ENCODE measurements at regions not wholly inside any gene's neighbourhood (a gene's known extent, or its start where the extent isn't known, plus 50 kb on each side); places are given as distances from the start of the nearest gene placed in this dataset.

DNA sequence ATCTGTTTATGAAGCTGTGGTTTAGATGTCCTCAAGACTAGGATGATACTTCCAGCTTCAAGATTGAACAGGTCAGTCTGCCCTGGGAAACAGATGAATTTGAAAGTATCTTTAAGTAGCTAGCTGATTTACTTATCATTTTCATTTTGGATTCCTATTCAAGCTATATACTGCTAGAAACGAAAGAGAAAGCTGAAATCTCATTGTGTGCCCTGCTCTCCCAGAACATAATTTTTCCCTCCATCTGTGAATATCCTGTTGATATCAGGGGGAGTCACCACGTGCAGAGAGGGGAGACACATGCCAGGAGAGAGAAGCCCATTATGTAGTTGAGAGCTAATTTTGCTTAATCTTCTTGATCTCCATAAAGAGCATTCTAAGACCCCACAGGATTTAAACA lies 439.1 kb downstream of the NR2F1-AS1 start:
- TF ChIP-seq, protein P1, sequence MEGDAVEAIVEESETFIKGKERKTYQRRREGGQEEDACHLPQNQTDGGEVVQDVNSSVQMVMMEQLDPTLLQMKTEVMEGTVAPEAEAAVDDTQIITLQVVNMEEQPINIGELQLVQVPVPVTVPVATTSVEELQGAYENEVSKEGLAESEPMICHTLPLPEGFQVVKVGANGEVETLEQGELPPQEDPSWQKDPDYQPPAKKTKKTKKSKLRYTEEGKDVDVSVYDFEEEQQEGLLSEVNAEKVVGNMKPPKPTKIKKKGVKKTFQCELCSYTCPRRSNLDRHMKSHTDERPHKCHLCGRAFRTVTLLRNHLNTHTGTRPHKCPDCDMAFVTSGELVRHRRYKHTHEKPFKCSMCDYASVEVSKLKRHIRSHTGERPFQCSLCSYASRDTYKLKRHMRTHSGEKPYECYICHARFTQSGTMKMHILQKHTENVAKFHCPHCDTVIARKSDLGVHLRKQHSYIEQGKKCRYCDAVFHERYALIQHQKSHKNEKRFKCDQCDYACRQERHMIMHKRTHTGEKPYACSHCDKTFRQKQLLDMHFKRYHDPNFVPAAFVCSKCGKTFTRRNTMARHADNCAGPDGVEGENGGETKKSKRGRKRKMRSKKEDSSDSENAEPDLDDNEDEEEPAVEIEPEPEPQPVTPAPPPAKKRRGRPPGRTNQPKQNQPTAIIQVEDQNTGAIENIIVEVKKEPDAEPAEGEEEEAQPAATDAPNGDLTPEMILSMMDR (IDR thresholded peaks at IDR 0.05; ENCODE audit: low read depth, low read length), result no peak
- 0 out of 2 replicates have a peak overlapping the region, but pooled peaks have one; percentile 5 for H3K4me3 ChIP-seq (ENCODE audit: low read depth, low read length)

DNA sequence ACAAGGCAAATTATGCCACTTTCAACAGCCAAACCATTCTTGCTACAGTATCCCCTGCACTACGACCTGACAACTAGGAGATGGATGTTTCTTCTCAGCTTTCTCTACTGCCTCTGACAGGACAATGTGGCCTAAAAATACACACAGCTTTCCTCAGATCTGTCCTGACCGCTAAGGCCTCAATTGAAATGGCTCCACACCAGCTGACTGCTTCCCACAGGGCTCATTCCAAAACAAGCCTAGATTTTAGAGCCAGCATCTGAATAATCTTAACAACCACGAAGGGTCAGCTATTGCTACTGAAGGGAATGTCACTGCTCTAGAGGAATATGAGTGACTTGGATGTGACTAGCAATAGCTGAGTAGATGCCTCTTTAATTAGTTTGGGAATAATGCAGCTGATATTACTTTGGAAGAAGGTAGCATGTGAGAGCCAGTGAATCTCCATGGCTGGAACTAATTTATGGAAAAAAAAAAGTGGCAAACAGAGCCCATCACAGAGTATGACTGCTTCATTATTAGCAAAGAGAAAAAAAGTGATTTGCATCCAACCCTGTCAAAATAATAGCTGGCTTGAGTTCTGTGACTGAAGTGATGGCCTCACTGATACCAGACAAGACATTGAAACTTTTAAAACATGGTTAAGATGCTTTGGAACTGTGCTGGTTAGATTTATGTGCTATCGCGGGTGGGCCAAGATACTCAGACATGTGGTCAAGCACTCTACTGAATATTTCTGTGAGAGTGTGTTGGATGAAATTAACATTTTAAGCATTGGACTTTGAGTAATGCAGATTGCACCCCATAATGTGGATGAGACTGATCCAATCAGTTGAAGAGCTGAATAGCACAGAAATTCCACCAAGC lies 450.2 kb downstream of the NR2F1-AS1 start:
- no peak overlapping the region for H3K4me3 ChIP-seq (ENCODE audit: low read depth, low read length)
- TF ChIP-seq, protein P1 (IDR thresholded peaks at IDR 0.05; ENCODE audit: low read depth, low read length), result no peak

DNA sequence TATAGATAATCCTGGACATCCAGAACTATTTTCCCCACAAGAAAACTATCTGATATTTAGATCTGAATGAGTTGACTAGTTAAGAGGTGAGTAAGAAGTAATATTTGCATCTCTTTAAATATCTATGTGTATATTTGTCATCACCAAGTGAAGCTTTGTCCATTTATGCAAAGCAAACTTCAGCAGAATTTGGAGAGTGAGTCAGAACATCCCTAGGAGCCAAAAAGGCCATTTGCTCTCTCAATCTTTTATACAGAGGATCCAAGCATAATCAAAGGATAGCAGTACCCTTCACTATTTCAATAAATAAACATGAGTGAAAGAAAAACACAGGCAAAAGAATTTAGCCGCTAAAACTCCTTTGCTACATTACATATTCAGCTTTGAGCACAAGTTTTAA lies 454.4 kb downstream of the NR2F1-AS1 start:
- TF ChIP-seq, protein P1 (IDR thresholded peaks at IDR 0.05; ENCODE audit: low read depth, low read length), result no peak
- no peak overlapping the region for H3K4me3 ChIP-seq (ENCODE audit: low read depth, low read length)

DNA sequence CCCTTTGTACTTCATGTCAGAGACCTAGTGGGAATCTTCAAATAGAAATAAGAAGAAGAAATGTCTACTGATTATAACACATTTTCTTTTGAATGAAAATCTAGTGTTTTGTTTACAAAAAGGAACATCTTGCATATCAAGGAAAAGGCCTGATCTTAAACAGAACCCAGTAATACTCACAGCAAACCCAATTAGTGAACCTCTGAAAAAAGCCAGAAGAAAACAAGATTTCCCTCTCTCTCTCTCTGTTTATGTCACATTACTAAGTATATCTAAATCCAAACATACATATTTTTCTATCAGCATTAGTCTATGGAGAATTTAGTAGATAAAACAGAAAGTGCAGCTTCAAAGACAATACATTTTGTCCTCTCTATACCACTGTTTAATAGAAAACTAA lies 457.9 kb downstream of the NR2F1-AS1 start:
- TF ChIP-seq, protein P1 (IDR thresholded peaks at IDR 0.05; ENCODE audit: low read depth, low read length), result no peak
- no peak overlapping the region for H3K4me3 ChIP-seq (ENCODE audit: low read depth, low read length)

DNA sequence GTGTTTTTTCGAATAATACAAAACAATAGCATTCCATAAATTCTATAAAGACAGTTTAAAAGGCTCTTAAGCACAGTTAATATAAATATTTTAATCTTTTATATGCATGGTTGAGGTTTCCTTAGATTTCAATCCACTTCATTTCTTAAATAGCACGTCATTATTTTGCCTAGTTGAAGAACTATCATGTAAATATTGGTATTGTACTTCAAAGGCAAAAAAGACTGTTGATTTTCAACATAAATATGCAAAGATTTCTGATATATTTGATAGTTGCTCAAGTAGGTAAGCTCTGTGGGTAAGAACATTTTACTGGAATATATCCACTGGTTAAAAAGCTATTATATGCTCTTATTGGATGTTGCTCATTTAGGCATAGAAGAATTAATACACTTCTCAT lies 458.6 kb downstream of the NR2F1-AS1 start:
- TF ChIP-seq, protein P1 (IDR thresholded peaks at IDR 0.05; ENCODE audit: low read depth, low read length), result no peak
- H3K4me3 ChIP-seq (ENCODE audit: low read depth, low read length), result no peak overlapping the region

DNA sequence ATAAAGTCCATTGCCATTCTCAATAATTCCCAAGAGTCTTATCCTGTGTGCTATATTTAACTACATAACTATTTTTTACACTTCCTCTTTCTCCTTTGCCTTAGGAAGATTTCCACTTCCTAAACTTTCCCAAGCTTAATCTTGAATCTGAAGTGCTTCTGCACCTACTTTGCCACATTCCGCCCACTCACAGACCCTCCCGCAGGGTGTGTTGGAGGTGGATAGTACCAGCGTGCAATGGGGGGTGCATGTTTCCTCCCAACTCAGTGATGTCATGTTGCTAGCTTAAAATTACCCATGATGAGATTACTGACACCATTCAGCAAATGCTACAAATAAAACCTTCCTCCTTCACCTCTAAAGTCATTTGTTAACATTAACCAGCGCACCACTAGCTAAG lies 460.2 kb downstream of the NR2F1-AS1 start:
- TF ChIP-seq, protein P1 (IDR thresholded peaks at IDR 0.05; ENCODE audit: low read depth, low read length), result no peak
- H3K4me3 ChIP-seq (ENCODE audit: low read depth, low read length), result no peak overlapping the region

DNA sequence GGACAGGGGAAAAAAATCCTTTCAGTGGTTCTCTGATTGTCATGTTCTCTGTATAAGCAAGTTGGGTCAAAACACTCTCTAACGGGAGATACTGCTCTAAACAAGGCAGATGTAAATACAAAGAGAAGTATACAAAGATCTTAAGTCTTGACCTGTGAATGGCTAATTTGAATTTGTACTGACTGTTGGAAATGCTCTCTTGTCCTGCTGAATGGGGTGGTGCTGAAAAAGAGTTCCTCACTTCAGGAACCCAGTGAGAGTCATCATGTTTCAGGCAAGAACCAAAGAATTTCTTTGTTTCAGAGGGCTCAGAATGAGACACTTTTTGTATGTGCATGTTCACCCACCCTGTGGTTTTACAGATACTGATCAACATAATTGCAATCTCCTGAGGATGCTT lies 461.0 kb downstream of the NR2F1-AS1 start:
- no peak overlapping the region for H3K4me3 ChIP-seq (ENCODE audit: low read depth, low read length)
- TF ChIP-seq, protein P1 (IDR thresholded peaks at IDR 0.05; ENCODE audit: low read depth, low read length), result no peak

Measured in WI38 (cell line).